PC-3 (cell line): ENCODE measurements at regions not wholly inside any gene's neighbourhood (a gene's known extent, or its start where the extent isn't known, plus 50 kb on each side); places are given as distances from the start of the nearest gene placed in this dataset.

Experiments
- ATAC-seq: fragments of 200-7000 bp; cut with Tn5 transposase; 2 replicates; pipeline ENCODE4 v1.9.1; 2020; ENCODE audit warnings: mild to moderate bottlenecking, moderate library complexity
- BruUV-seq: library from RNA; stranded (reverse); fragments of 400-500 nt; replicated peaks from 2 replicates; lab custom pipeline; 2021; lab: Mats Ljungman, UMichigan
- CTCF ChIA-PET: fragments of 300-600 bp; sonication (Branson Sonifier 250); formaldehyde crosslinking; loops from one replicate; lab custom pipeline; 2022; ENCODE audit warnings: antibody characterized with exemption; lab: Charles Lee
- POLR2A ChIA-PET: fragments of 300-600 bp; sonication (Branson Sonifier 250); formaldehyde crosslinking; loops from one replicate; lab custom pipeline; 2022; ENCODE audit warnings: antibody characterized with exemption; ENCODE audit not compliant: unreplicated experiment; lab: Charles Lee
- DNase-seq: peaks from one replicate; pipeline ENCODE4 v3.0.0-alpha.2; 2015
- H2AFZ ChIP-seq: fragments of 300-600 bp; sonication (generic); 2 replicates; pipeline ENCODE4 v1.6.0; 2016; ENCODE audit warnings: antibody characterized with exemption, low read length
- H3F3A ChIP-seq: fragments of 300-600 bp; sonication (generic); one replicate; pipeline ENCODE4 v1.6.0; 2017; ENCODE audit warnings: antibody characterized with exemption, low read length, control low read depth, mild to moderate bottlenecking; ENCODE audit not compliant: unreplicated experiment
- H3K27ac ChIP-seq: fragments of 300-600 bp; sonication (generic); 2 replicates; pipeline ENCODE4 v1.5.1; 2016; ENCODE audit warnings: mild to moderate bottlenecking, low read length
- H3K27me3 ChIP-seq: fragments of 300-600 bp; sonication (generic); 2 replicates; pipeline ENCODE4 v1.6.1; 2016; ENCODE audit warnings: low read length, mixed read lengths
- H3K36me3 ChIP-seq: fragments of 300-600 bp; sonication (generic); 2 replicates; pipeline ENCODE4 v1.6.1; 2016; ENCODE audit warnings: low read depth, mixed run types, low read length, mixed read lengths
- H3K4me1 ChIP-seq: fragments of 300-600 bp; sonication (generic); 2 replicates; pipeline ENCODE4 v1.5.1; 2016; ENCODE audit warnings: low read length; ENCODE audit not compliant: insufficient read depth
- H3K4me2 ChIP-seq: fragments of 300-600 bp; sonication (generic); 2 replicates; pipeline ENCODE4 v1.6.0; 2016; ENCODE audit warnings: low read length
- H3K4me3 ChIP-seq: fragments of 300-600 bp; sonication (generic); 2 replicates; pipeline ENCODE4 v1.5.1; 2016; ENCODE audit warnings: mild to moderate bottlenecking, low read length, mixed read lengths
- H3K79me2 ChIP-seq: fragments of 300-600 bp; sonication (generic); 2 replicates; pipeline ENCODE4 v1.6.1; 2017; ENCODE audit warnings: low read length, mixed read lengths
- H3K9ac ChIP-seq: fragments of 300-600 bp; sonication (generic); 2 replicates; pipeline ENCODE4 v1.6.0; 2016; ENCODE audit warnings: mild to moderate bottlenecking, low read length
- H3K9me2 ChIP-seq: fragments of 300-600 bp; sonication (generic); replicated peaks from 2 replicates; pipeline ENCODE4 v1.6.1; 2016; ENCODE audit warnings: mixed run types, low read length, mixed read lengths
- H3K9me3 ChIP-seq: fragments of 300-600 bp; sonication (generic); 2 replicates; pipeline ENCODE4 v1.6.1; 2016; ENCODE audit warnings: low read length, mixed read lengths
- H4K20me1 ChIP-seq: fragments of 300-600 bp; sonication (generic); 2 replicates; pipeline ENCODE4 v1.6.1; 2016; ENCODE audit warnings: low read length, mixed read lengths
- CTCF ChIP-seq: fragments of 300-600 bp; sonication (generic); conservative IDR thresholded peaks from 2 replicates; pipeline ENCODE4 v1.5.1; 2017; ENCODE audit warnings: antibody characterized with exemption, low read depth, mild to moderate bottlenecking, low read length
- EZH2 ChIP-seq: fragments of 300-600 bp; sonication (generic); IDR thresholded peaks from one replicate; pipeline ENCODE4 v1.6.1; 2017; ENCODE audit warnings: antibody characterized with exemption, mild to moderate bottlenecking, low read length; ENCODE audit not compliant: unreplicated experiment
- EZH2phosphoT487 ChIP-seq: fragments of 300-600 bp; sonication (generic); IDR thresholded peaks from 2 replicates; pipeline ENCODE4 v1.6.1; 2018; ENCODE audit warnings: mild to moderate bottlenecking, antibody characterized with exemption, low read length, borderline replicate concordance
- intact Hi-C: fragments of 100-400 bp; cut with micrococcal nuclease; formaldehyde crosslinking; loops from 2 replicates; pipeline ENCODE4 v1.9.0; 2023

- H3K4me2 ChIP-seq: no peak overlapping the region
- ChIA-PET CTCF (no interaction called here), POLR2A (no interaction called here)
- H3K79me2 ChIP-seq: no peaks in the 10 kb centered on the region
- no TSS peak for BruUV-seq
- no peak overlapping the region for H3K9ac ChIP-seq
- peaks cover 11% of the 10 kb centered on the region for H3F3A ChIP-seq
- no peak overlapping the region for H3K4me3 ChIP-seq
- H3K27me3 ChIP-seq: no peaks in the 10 kb centered on the region
- DNase-seq: peak; percentile 40
- H3K9me3 ChIP-seq: no peaks in the 10 kb centered on the region
- intact Hi-C loops: no loop called here
- no peaks in the 10 kb centered on the region for H3K36me3 ChIP-seq
- TF ChIP-seq EZH2phosphoT487 (no peak), CTCF (no peak), EZH2 (no peak)
- H3K4me1 ChIP-seq: peaks cover 34% of the 10 kb centered on the region
- no peaks in the 10 kb centered on the region for H3K9me2 ChIP-seq
- no peak overlapping the region for H3K27ac ChIP-seq
- ATAC-seq: no peak
- no peak overlapping the region for H2AFZ ChIP-seq
- H4K20me1 ChIP-seq: no peaks in the 10 kb centered on the region
Measured at GRCh38 chr20:4516876-4517275, 169.4 kb upstream of the PRNP start.

DNA sequence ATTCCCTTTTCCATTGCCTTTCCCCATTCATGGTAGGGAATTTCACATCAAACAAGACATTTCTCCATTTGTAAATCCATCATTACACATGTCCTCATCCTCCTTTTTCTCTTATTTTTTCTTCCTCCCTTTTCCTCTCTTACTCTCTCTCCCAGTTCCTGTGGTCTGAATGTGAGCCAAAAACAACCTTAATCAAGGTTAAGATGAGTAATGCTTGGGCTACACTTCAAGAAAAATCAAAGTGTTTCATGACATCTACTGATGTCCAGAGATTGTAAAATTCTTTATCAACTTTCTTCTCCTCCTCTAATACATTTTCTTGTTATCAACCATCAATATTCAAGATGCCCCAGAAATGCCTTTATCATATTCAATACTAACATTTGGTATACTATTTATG, 172.5 kb upstream of the PRNP start:
- POLR2A ChIA-PET: no interaction called here
- ATAC-seq: peak; percentile 56
- peak overlapping the region; percentile 40 for H3K4me3 ChIP-seq

More for the DNA sequence above, 172.5 kb upstream of the PRNP start:
- Histone ChIP-seq H3K36me3 (peaks cover 5% of the 10 kb centered on the region; the same call in 1 of the 2 replicates), H3K79me2 (no peaks in the 10 kb centered on the region), H3K4me1 (peaks cover 42% of the 10 kb centered on the region), H3F3A (peaks cover 13% of the 10 kb centered on the region), H3K4me2 (peak overlapping the region; percentile 75), H3K27ac (peak overlapping the region; percentile 94), H3K27me3 (no peaks in the 10 kb centered on the region), H4K20me1 (no peaks in the 10 kb centered on the region), H3K9ac (peak overlapping the region; percentile 63), H3K9me3 (peaks cover 6% of the 10 kb centered on the region; the same call in 1 of the 2 replicates), H2AFZ (no peak overlapping the region), H3K9me2 (no peaks in the 10 kb centered on the region)
- intact Hi-C loops: loop anchor here (1.0 to 5.0 kb wide), 3 partner anchors 33 to 79 kb away; no protein-coding TSS in a partner anchor
- DNase-seq: peak; percentile 96
- CTCF ChIA-PET: no interaction called here
- no TSS peak for BruUV-seq
- TF ChIP-seq EZH2phosphoT487 (no peak), CTCF (no peak), EZH2 (no peak)
